Muscle layer of colon (tissue), 2 donors: ENCODE measurements at regions not wholly inside any gene's neighbourhood (a gene's known extent, or its start where the extent isn't known, plus 50 kb on each side); places are given as distances from the start of the nearest gene placed in this dataset.

ENCODE experiments used
- H3K27ac ChIP-seq: one replicate; pipeline ENCODE4 v1.7.0; 2013; ENCODE audit warnings: low read depth, mild to moderate bottlenecking, low read length, moderate library complexity
- H3K27me3 ChIP-seq, 2 donors: one replicate each; pipeline ENCODE4 v1.7.0; 2013; ENCODE audit warnings: low read length in 2 of 2, mild to moderate bottlenecking in 2 of 2; ENCODE audit not compliant: insufficient read depth in 2 of 2, control insufficient read depth in 1 of 2
- H3K36me3 ChIP-seq: one replicate; pipeline ENCODE4 v1.7.0; 2013; ENCODE audit warnings: mild to moderate bottlenecking, low read length; ENCODE audit not compliant: insufficient read depth
- H3K4me1 ChIP-seq: one replicate; pipeline ENCODE4 v1.7.0; 2013; ENCODE audit warnings: mild to moderate bottlenecking, low read length; ENCODE audit not compliant: insufficient read depth
- H3K4me3 ChIP-seq, 2 donors: one replicate each; pipeline ENCODE4 v1.7.0; 2013; ENCODE audit warnings: low read length in 2 of 2, low read depth in 1 of 2, mild to moderate bottlenecking in 1 of 2, moderate library complexity in 1 of 2
- H3K9ac ChIP-seq: one replicate; pipeline ENCODE4 v1.7.0; 2013; ENCODE audit warnings: low read length
- H3K9me3 ChIP-seq: one replicate; pipeline ENCODE4 v1.7.0; 2013; ENCODE audit warnings: mild to moderate bottlenecking, low read length
- donor health status: abdominal sarcoma.
- donor health status: Adenocarcinoma of cecum.

DNA sequence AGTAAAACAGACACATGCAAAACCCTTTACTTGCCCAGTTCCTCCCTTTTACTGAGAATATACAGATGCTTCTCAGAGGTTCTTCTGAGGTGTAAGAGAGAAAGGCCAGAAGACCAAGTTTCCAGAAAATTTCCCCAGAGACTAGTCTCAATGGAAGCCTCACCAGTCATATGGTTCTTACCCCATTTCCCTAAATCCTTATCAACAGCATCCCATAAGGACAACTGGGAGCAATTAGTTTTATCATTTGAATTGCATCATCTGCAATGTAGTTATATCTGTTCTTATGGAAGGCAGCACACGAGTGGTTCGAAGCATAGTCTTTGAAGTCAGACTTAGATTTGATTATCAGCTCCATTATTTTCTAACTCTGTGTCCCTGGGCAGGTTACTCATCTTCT is 203.6 kb upstream of the PPARGC1A start:
- no peaks in the 10 kb centered on the region for H3K27me3 ChIP-seq
- H3K4me3 ChIP-seq: no peak overlapping the region
- no peaks in the 10 kb centered on the region for H3K9me3 ChIP-seq
- H3K9ac ChIP-seq: no peak overlapping the region
- no peaks in the 10 kb centered on the region for H3K4me1 ChIP-seq
- H3K27ac ChIP-seq: no peak overlapping the region
- H3K36me3 ChIP-seq: no peaks in the 10 kb centered on the region

DNA sequence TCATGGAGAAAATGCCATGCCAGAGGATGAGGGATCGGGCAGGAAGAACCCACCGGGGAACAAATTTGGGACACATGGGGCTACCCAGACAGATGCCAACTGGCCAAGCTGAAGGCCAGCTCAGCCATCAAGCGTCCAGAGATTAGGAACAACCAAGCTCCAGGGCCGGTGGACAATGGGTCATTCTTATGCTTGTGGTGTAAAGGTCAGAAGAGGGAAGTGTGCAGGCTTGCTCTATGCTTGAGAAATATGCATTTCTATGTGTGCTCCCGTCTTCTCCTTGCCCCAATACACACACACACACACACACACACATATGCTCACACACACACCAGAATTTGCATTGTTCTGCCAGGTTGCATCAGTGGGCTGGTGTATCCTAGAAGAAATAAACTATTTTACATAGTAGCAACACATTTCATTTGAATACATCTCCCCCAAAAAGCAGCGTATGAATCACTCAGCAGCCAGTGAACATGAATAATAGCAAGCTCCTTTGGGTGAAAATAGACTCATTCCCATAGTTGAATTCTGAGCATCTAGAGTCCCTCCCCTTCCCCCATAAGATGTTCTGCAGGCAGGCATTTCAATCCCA is 201.9 kb upstream of the PPARGC1A start:
- no peak overlapping the region for H3K9ac ChIP-seq
- no peak overlapping the region for H3K4me3 ChIP-seq
- no peaks in the 10 kb centered on the region for H3K9me3 ChIP-seq
- no peaks in the 10 kb centered on the region for H3K36me3 ChIP-seq
- no peak overlapping the region for H3K27ac ChIP-seq
- H3K27me3 ChIP-seq: no peaks in the 10 kb centered on the region
- H3K4me1 ChIP-seq: no peaks in the 10 kb centered on the region

DNA sequence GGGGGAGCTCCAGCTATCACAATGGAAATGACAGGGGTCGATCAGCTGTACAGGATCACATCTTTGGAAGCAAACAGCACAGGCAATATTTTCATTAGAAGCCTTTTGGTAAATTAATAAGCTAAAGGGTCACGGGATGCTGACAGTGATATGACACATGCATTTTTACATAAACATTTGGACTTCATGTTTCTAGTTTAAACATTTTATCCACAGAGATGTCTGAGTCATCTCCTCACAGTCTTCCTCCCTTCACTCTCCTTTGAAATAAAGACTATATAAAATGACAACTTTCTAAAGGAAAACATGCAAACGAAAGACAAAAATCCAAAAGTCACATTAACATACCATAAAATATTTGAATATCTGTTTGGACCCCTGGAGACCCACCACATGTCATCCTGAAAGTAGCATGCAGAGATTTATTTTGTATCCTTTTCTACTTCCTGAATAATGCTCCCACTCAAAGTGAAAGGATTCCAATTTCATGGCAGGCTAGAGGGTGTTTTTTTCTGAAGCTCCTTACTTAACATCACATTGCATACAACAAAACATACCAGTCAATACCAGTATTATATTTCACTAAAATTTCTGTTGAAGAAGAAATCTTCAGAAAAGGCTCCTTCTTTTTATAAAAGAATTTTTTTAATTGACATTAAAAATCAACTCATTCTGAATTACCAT is 200.1 kb upstream of the PPARGC1A start:
- no peaks in the 10 kb centered on the region for H3K36me3 ChIP-seq
- H3K27ac ChIP-seq: no peak overlapping the region
- H3K4me1 ChIP-seq: no peaks in the 10 kb centered on the region
- H3K27me3 ChIP-seq: no peaks in the 10 kb centered on the region
- no peaks in the 10 kb centered on the region for H3K9me3 ChIP-seq
- H3K9ac ChIP-seq: no peak overlapping the region
- H3K4me3 ChIP-seq: no peak overlapping the region

DNA sequence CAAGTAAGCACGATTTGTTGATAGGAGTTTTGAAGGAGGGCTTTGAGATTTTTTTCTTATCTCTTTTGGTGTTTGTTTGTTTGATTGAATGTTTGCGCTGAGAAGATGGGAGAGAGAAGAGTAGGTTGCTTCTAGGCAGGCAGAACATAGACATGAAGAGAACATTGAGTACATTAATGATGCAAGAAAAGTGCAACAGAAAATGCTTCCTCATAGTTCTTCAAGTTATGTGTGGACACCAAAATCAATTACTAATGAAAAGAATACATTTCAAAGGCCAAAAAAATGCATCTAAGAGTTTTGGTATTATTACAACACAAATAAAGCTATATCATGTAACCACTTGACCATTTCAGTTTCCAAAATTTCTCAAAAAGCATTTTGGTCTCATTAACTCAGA is 191.0 kb upstream of the PPARGC1A start:
- Histone ChIP-seq H3K9ac (no peak overlapping the region), H3K36me3 (no peaks in the 10 kb centered on the region), H3K4me3 (no peak overlapping the region), H3K27ac (no peak overlapping the region), H3K4me1 (no peaks in the 10 kb centered on the region), H3K27me3 (no peaks in the 10 kb centered on the region), H3K9me3 (no peaks in the 10 kb centered on the region)

DNA sequence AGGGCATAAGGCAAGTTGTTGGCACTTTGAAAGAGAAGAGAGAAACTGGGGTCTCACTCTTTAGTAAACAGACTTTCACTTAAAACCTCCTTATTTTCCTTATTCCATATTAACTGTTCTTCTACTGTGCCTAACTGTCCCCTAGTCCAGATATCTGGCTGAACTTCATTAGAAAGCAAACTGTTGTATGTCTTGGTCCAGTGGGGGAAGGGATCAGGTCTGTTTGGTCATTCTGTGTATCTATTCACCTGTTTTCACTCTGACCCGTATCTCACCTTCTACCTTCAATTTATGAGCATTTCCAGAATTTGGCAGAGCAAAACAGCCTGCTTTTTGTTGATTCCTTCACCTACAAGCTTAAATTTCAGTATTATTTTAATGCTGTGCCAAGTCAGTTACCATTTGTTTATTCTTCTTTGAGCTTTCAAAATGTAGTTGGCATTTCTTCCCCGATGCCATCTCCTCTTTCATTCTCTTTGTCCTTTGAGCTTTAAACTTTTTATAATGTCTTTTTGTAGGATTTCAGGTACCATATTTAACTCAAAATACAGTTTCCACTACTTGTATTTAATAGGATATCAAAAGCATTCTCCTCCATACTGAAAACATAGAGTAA is 188.6 kb upstream of the PPARGC1A start:
- Histone ChIP-seq H3K27me3 (no peaks in the 10 kb centered on the region), H3K4me3 (no peak overlapping the region), H3K9ac (no peak overlapping the region), H3K9me3 (no peaks in the 10 kb centered on the region), H3K36me3 (no peaks in the 10 kb centered on the region), H3K27ac (no peak overlapping the region), H3K4me1 (no peaks in the 10 kb centered on the region)

DNA sequence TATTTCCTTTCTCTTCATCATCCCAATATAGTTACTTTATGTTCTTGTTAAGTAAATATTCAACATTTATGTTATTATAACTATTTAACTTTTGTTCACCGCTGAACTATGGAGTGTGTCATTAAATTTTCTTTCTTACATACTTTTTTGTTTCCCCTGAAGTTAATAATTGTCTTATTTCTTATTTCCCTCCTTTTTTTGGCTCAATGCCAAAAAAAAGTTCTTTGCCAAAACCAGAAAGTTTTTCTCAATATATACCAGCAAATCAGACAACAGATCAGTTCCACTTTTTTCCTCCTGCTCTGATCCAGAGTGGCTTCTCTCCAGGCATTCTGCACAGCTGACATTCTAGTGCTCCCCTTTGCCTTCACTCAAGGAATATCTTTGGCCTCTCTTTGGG is 187.0 kb upstream of the PPARGC1A start:
- Histone ChIP-seq H3K9me3 (no peaks in the 10 kb centered on the region), H3K4me1 (no peaks in the 10 kb centered on the region), H3K4me3 (no peak overlapping the region), H3K27me3 (no peaks in the 10 kb centered on the region), H3K9ac (no peak overlapping the region), H3K36me3 (no peaks in the 10 kb centered on the region), H3K27ac (no peak overlapping the region)

DNA sequence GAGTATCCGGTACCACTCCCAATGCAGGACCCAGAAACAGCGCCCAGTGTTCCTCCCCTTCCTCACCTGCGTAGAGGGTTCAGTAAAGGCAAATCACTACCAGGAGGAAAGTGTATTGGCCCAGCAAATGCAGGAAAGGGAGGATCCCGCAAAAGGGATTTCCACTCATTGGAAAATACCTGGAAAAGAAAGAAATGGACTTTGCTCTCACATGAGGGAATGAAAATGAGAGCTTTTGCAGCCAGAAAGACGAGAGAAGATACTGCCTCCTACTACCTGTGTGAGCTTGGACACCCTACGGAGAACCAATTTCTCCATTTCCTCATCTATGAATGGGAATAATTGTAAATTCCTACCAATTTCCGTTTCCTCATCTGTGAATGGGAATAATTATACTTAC is 184.1 kb upstream of the PPARGC1A start:
- Histone ChIP-seq H3K36me3 (no peaks in the 10 kb centered on the region), H3K4me1 (no peaks in the 10 kb centered on the region), H3K27me3 (no peaks in the 10 kb centered on the region), H3K4me3 (no peak overlapping the region), H3K9ac (no peak overlapping the region), H3K9me3 (no peaks in the 10 kb centered on the region), H3K27ac (no peak overlapping the region)

DNA sequence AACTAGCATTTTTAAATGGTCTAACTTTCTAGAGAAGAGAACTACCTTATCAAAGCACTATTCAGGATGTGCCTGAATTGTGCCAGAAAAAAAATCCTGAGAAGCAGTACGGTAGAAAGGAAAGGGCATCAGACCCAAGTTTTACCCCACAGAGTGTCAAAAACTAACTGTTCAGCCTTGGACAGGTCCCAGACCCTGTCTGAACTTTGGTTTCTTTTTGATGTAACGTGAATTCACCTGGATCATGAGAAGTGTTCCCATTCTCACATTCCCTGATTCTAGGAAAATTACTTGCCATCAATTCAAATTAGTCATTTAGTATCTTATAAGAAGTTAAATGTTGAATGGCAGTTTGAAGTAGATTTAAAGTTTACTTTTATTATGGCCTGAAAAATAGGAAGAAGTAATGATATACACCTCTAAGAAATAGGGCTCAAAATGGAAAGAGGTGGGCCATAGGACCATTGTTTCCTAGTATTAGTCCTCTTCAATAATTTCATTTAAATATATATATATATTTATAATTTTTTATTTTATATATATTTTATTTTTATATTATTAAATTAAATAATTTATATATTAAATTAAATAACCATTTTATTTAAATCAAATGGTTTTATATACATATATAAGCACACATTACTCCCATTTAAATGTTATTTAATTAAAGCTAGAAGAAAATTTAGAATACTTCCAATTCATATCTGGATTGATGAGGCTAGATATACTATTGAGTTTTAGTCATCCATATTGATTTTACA is 181.9 kb upstream of the PPARGC1A start:
- H3K36me3 ChIP-seq: no peaks in the 10 kb centered on the region
- no peak overlapping the region for H3K4me3 ChIP-seq
- no peak overlapping the region for H3K9ac ChIP-seq
- no peak overlapping the region for H3K27ac ChIP-seq
- H3K9me3 ChIP-seq: no peaks in the 10 kb centered on the region
- H3K27me3 ChIP-seq: no peaks in the 10 kb centered on the region
- H3K4me1 ChIP-seq: no peaks in the 10 kb centered on the region

DNA sequence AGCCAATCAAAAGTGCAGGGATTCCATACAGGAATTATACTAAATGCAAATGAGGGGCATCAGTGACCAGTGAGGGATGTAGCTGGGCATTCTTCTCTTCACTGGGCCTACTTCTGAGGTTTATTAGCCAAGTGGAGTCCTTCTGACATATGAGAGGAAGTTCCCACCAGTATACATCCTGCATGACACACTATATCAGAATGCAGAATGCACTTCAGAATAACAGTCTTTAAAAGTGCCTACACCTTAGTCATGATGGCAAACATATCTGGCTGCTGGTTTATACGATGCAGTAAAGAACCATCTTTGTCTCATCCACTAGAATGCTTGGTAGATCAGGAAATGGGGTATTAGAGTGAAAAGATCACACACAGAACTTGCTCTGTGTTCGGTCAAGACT is 180.3 kb upstream of the PPARGC1A start:
- Histone ChIP-seq H3K9me3 (no peaks in the 10 kb centered on the region), H3K27me3 (no peaks in the 10 kb centered on the region), H3K36me3 (no peaks in the 10 kb centered on the region), H3K9ac (no peak overlapping the region), H3K4me3 (no peak overlapping the region), H3K27ac (no peak overlapping the region), H3K4me1 (no peaks in the 10 kb centered on the region)

DNA sequence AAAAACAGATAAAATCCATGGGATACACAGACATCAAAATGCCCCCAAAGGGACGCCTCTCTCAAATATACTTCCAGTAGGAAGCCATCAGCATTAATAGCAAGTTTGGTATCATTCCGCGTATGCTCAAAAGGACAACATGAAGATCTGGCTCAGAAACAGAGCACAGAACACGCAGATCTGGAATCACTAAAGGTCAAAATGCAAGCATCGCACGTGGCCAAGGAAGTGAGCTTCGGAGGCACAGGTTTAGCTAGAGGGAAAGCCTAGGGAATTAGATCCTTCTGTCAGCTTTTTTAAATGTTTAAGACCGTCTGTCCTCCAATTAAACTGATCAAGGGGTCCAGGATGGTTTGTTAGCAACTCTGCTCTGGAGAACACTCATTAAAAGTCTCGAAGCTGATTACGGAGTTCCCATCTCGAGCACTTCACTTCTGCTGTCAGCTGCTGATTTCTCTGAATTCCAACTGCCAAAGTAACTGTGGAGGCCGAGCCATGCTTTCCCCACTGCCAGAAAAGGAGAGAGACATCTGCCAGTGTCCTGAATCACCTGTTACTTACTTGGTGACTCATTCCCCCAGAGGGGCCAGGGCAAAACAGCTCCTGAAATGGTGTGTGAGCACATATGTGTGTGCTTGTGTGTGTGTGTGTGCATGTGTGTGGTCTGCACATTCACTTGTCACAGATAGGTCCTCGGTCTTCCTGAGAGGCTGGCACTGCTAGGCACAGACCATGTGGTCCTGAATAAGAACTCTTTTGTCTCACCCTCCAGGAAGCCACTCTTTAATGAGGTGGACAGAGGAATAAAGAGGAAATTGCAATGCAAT is 177.7 kb upstream of the PPARGC1A start:
- Histone ChIP-seq H3K27ac (no peak overlapping the region), H3K4me3 (no peak overlapping the region), H3K9me3 (no peaks in the 10 kb centered on the region), H3K27me3 (no peaks in the 10 kb centered on the region), H3K36me3 (no peaks in the 10 kb centered on the region), H3K9ac (no peak overlapping the region), H3K4me1 (no peaks in the 10 kb centered on the region)

DNA sequence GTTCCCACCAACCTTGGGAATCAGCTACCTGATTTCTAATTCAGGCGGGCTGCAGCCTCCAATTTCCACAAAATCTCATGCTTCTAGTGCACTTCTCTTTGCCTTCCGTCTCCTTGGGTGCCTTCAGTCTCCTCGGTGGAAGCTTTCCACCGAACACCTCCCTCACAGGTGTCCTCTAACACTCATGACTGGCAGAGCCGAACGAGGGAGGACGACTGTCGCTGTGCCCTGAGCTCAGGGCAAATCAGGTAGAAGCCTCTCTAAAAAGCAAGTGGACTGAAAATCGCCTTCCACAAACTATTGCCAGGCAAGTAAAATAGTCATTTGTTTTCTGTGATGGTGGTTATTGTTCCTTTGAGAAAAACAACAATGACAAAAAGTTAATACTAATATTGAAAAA is 176.1 kb upstream of the PPARGC1A start:
- Histone ChIP-seq H3K4me1 (no peaks in the 10 kb centered on the region), H3K4me3 (no peak overlapping the region), H3K9me3 (no peaks in the 10 kb centered on the region), H3K27ac (no peak overlapping the region), H3K9ac (no peak overlapping the region), H3K36me3 (no peaks in the 10 kb centered on the region), H3K27me3 (no peaks in the 10 kb centered on the region)
